GM12864 (cell line): ENCODE measurements at regions not wholly inside any gene's neighbourhood (a gene's known extent, or its start where the extent isn't known, plus 50 kb on each side); places are given as distances from the start of the nearest gene placed in this dataset.
"Not testable (repeated sequence)": the region's sequence is repeated elsewhere in the genome, so short reads cannot be mapped to it uniquely, and the experiment has no call there.

Experiments used
- DNase-seq: peaks from one replicate; pipeline ENCODE4 v3.0.0-alpha.2; 2011; ENCODE audit warnings: low read depth
- H3K4me3 ChIP-seq: 2 replicates; pipeline ENCODE4 v1.5.1; 2011; ENCODE audit warnings: mild to moderate bottlenecking, low read depth, low read length, control low read depth
- CTCF ChIP-seq: IDR thresholded peaks from 2 replicates; pipeline ENCODE4 v1.5.1; 2011; ENCODE audit warnings: low read depth, mild to moderate bottlenecking, moderate library complexity, low read length, control low read depth, inconsistent platforms; ENCODE audit errors: missing control alignments

GRCh38 chr9:82880336-82881050 lies 182.4 kb downstream of the RASEF start:
- no peak overlapping the region for H3K4me3 ChIP-seq

GRCh38 chr9:82882138-82882537 lies 180.8 kb downstream of the RASEF start:
- no peak for DNase-seq
- H3K4me3 ChIP-seq, result no peak overlapping the region
- TF ChIP-seq CTCF, result no peak

More at GRCh38 chr9:82880336-82881050, 182.4 kb downstream of the RASEF start:
- no peak for DNase-seq
- TF ChIP-seq CTCF, result no peak

- DNase-seq, result no peak
- TF ChIP-seq CTCF, result no peak
- H3K4me3 ChIP-seq, result no peak overlapping the region
These were observed 180.2 kb downstream of the RASEF start for GRCh38 chr9:82882748-82883147.

- TF ChIP-seq CTCF, result no peak
- no peak for DNase-seq
- H3K4me3 ChIP-seq, result no peak overlapping the region
These were observed 179.5 kb downstream of the RASEF start for GRCh38 chr9:82883436-82883835.

DNA sequence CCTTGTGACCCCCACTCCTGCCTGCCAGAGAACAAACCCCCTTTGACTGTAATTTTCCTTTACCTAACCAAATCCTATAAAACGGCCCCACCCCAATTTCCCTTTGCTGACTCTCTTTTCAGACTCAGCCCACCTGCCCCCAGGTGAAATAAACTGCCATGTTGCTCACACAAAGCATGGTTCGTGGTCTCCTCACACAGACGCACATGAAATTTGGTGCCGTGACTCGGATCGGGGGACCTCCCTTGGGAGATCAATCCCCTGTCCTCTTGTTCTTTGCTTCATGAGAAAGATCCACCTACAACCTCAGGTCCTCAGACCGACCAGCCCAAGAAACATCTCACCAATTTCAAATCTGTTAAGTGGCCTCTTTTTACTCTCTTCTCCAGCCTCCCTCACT lies 179.0 kb downstream of the RASEF start:
- not testable (repeated sequence) for H3K4me3 ChIP-seq, DNase-seq

GRCh38 chr9:82890401-82890800 lies 172.5 kb downstream of the RASEF start:
- TF ChIP-seq CTCF, result no peak
- no peak for DNase-seq
- H3K4me3 ChIP-seq, result no peak overlapping the region

GRCh38 chr9:82890865-82891264 lies 172.1 kb downstream of the RASEF start:
- no peak overlapping the region for H3K4me3 ChIP-seq
- no peak for TF ChIP-seq CTCF
- no peak for DNase-seq
